ENCODE measurements at regions not wholly inside any gene's neighbourhood (a gene's known extent, or its start where the extent isn't known, plus 50 kb on each side); places are given as distances from the start of the nearest gene placed in this dataset.

DNA sequence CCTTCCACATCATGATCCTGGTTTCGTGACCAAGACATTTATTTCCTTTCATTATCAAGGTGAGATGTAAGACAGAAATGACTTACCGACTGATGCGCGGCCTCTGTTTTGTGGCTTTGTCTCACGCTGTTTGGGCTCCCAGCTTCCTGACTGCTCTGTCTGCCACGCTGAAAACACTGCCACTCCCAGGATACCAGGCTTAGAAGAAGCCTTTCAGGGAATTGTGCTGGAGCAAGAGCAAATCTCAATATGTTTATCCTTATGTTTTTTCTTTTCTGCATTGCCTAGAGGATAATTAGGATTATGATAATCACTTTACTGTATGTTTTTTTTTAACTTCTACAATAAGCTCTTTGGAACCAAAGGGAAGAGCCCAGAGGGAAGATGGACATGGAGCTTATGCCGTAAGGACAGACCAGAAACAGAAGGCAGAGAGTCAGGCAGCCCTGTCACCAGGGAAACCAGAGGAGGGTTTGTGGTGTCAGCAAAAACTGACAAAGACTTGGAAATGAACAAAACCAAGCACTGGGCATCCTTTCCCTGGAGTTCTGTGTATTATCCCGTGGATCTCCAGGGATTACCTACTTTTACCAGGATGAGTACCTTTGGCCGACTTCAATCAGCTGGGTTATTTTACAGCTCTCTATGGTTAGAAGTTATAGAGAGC, 68.2 kb upstream of the ISX start:
- TF ChIP-seq FOXP2 (optimal IDR thresholded peaks at IDR 0.05; ENCODE audit: control extremely low read depth, extremely low read length, insufficient read depth) (no peak), EZH2 (IDR thresholded peaks at IDR 0.05) (no peak), POLR2AphosphoS5 (IDR thresholded peaks at IDR 0.05; ENCODE audit: borderline replicate concordance, low read depth, low read length) (no peak)
- Histone ChIP-seq H3K9ac (ENCODE audit: insufficient read length) (no peak overlapping the region), H3K4me3 (no peak overlapping the region), H3K27ac (no peak overlapping the region), H3K36me3 (ENCODE audit: insufficient read depth, low read length) (no peaks in the 10 kb centered on the region), H3K9me3 (ENCODE audit: low read depth, low read length) (no peaks in the 10 kb centered on the region)
- no peak for DNase-seq (ENCODE audit: low read depth, low spot score)

DNA sequence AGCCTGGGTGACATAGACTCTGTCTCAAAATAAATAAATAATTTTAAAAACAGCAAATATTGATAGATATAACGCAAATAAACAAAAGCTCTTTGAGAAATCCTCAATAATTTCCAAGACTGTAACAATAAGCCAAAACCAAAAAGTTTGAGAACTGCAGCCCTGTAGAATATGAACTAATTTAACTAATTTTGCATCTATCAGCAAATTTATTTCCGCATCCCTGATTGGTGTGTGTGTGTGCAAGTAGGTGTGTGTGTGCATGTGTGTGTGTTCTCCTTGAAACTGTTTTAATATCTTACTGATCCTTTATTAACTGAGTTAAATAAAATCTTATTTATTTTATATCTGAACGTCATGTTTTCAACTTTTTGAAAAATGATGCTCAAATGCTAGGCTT, 67.0 kb upstream of the ISX start:
- DNase-seq (ENCODE audit: low read depth, low spot score): no peak
- no peak for TF ChIP-seq FOXP2 (optimal IDR thresholded peaks at IDR 0.05; ENCODE audit: control extremely low read depth, extremely low read length, insufficient read depth)
- no peak for TF ChIP-seq POLR2AphosphoS5 (IDR thresholded peaks at IDR 0.05; ENCODE audit: borderline replicate concordance, low read depth, low read length)
- Histone ChIP-seq H3K9me3 (ENCODE audit: low read depth, low read length) (no peaks in the 10 kb centered on the region), H3K4me3 (no peak overlapping the region), H3K27ac (no peak overlapping the region), H3K36me3 (ENCODE audit: insufficient read depth, low read length) (no peaks in the 10 kb centered on the region), H3K9ac (ENCODE audit: insufficient read length) (no peak overlapping the region)

DNA sequence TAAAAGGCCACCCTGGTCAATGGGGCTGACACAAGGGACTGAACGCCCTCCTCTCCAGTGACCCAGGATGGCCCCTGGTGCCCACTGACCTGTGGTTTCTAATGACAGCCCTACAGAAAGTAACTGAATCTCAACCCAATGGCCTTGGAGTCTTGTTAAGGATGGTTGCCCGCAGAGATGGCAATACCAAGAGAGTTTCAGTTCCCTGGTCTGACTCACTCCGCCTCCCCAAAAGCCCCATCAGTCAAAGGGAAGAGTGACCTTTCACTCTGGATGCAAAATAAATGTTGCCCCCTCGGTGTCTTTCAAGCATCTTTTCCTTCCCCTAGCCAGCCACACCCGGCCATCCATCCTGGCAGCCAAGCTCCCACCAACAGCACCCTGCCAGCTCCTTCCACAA, 57.7 kb upstream of the ISX start:
- Histone ChIP-seq H3K9ac (ENCODE audit: insufficient read length) (no peak overlapping the region), H3K27ac (no peak overlapping the region), H3K4me3 (no peak overlapping the region), H3K9me3 (ENCODE audit: low read depth, low read length) (no peaks in the 10 kb centered on the region), H3K36me3 (ENCODE audit: insufficient read depth, low read length) (no peaks in the 10 kb centered on the region)
- no peak for DNase-seq (ENCODE audit: low read depth, low spot score)
- TF ChIP-seq POLR2AphosphoS5 (IDR thresholded peaks at IDR 0.05; ENCODE audit: borderline replicate concordance, low read depth, low read length): no peak
- TF ChIP-seq FOXP2 (optimal IDR thresholded peaks at IDR 0.05; ENCODE audit: control extremely low read depth, extremely low read length, insufficient read depth): no peak

DNA sequence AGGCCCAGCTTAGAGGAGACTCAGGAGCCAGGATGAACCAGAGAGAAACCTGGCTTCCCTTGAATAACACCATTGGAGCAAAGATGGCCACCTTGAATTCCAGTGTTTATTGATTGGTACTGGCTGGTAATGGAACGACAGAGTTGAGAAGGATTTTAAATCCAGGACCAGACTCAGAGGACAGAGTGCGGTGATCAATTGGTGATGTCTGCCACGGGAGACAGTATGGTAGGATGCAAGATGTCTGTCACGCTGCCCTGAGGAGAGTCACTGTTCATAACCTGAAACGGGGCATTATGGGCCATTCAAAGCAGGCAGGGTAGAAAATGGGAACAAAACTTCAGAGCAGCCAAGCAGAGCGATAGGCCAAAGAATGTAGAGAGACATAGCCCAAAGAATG, 55.4 kb upstream of the ISX start:
- Histone ChIP-seq H3K4me3 (no peak overlapping the region), H3K27ac (no peak overlapping the region), H3K9ac (ENCODE audit: insufficient read length) (no peak overlapping the region), H3K9me3 (ENCODE audit: low read depth, low read length) (no peaks in the 10 kb centered on the region), H3K36me3 (ENCODE audit: insufficient read depth, low read length) (no peaks in the 10 kb centered on the region)
- no peak for TF ChIP-seq FOXP2 (optimal IDR thresholded peaks at IDR 0.05; ENCODE audit: control extremely low read depth, extremely low read length, insufficient read depth)
- TF ChIP-seq POLR2AphosphoS5 (IDR thresholded peaks at IDR 0.05; ENCODE audit: borderline replicate concordance, low read depth, low read length): no peak
- TF ChIP-seq EZH2 (IDR thresholded peaks at IDR 0.05): no peak
- no peak for DNase-seq (ENCODE audit: low read depth, low spot score)

DNA sequence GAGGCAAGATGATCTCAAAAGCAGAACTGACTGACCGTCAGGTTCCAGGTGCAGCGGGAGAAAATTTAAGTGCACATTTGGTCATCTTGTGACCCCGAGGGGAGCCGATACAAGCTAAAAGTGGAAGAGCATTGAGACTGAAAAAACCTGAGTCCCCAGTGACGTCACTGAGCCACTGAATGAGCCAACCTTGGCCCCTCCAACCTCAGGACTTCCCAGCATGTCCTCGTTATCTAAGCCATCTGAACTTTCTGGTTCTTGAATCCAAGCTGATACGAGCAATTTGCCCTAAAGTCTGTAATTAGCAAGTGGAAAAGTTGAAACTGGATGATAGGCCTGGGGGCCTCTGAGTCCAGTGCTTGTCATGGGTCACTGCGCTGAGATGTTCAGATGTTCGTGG, 51.1 kb upstream of the ISX start:
- Histone ChIP-seq H3K4me3 (no peak overlapping the region), H3K9ac (ENCODE audit: insufficient read length) (no peak overlapping the region), H3K27ac (no peak overlapping the region), H3K36me3 (ENCODE audit: insufficient read depth, low read length) (no peaks in the 10 kb centered on the region), H3K9me3 (ENCODE audit: low read depth, low read length) (no peaks in the 10 kb centered on the region)
- no peak for DNase-seq (ENCODE audit: low read depth, low spot score)
- TF ChIP-seq POLR2AphosphoS5 (IDR thresholded peaks at IDR 0.05; ENCODE audit: borderline replicate concordance, low read depth, low read length) (no peak), FOXP2 (optimal IDR thresholded peaks at IDR 0.05; ENCODE audit: control extremely low read depth, extremely low read length, insufficient read depth) (no peak), EZH2 (IDR thresholded peaks at IDR 0.05) (no peak)

All from SK-N-MC (cell line).